ENCODE measurements at regions not wholly inside any gene's neighbourhood (a gene's known extent, or its start where the extent isn't known, plus 50 kb on each side); places are given as distances from the start of the nearest gene placed in this dataset.

DNA sequence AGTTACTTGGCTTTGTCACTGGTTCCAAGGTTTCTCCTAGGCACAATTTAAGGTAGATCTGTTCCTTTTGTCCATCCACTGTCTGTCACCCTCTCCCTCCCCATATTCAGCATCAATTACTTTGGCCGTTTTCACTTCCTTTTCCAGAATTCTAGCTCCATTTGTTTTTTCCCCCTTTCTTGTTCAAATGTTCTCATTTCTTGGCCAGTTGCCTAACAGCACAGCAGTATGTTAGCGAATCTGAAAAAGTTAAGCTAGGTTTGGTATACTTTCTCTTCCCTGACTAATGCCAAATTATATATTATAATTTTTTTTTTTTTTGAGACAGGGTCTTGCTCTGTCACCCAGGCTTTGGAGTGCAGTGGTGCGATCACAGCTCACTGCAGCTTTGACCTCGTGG, 409.1 kb upstream of the TEX13C start:
- Histone ChIP-seq H3K27me3 (ENCODE audit: insufficient read depth, low read depth) (no peaks in the 10 kb centered on the region), H3K4me2 (no peak overlapping the region), H3F3A (ENCODE audit: insufficient read depth, low read depth) (no peaks in the 10 kb centered on the region), H3K9me3 (ENCODE audit: insufficient read depth, low read depth) (no peaks in the 10 kb centered on the region), H3K4me1 (replicated peaks; ENCODE audit: insufficient read depth) (no peaks in the 10 kb centered on the region), H4K20me1 (ENCODE audit: insufficient read depth) (no peaks in the 10 kb centered on the region), H3K4me3 (no peak overlapping the region), H3K79me2 (ENCODE audit: low read depth) (no peaks in the 10 kb centered on the region), H3K27ac (no peak overlapping the region), H2AFZ (no peak overlapping the region), H3K9me2 (ENCODE audit: insufficient read depth) (no peaks in the 10 kb centered on the region), H3K36me3 (ENCODE audit: low read depth) (no peaks in the 10 kb centered on the region)
- CTCF ChIA-PET = no interaction called here
- no peak for DNase-seq
- intact Hi-C loops (cut with micrococcal nuclease; ENCODE audit: unreplicated experiment) = no loop called here
- POLR2A ChIA-PET (ENCODE audit: unreplicated experiment) = no interaction called here
- no TSS peak for BruUV-seq (replicated peaks)
- no peak for TF ChIP-seq EZH2 (IDR thresholded peaks at IDR 0.05; ENCODE audit: low read depth)
- TF ChIP-seq, protein P1, sequence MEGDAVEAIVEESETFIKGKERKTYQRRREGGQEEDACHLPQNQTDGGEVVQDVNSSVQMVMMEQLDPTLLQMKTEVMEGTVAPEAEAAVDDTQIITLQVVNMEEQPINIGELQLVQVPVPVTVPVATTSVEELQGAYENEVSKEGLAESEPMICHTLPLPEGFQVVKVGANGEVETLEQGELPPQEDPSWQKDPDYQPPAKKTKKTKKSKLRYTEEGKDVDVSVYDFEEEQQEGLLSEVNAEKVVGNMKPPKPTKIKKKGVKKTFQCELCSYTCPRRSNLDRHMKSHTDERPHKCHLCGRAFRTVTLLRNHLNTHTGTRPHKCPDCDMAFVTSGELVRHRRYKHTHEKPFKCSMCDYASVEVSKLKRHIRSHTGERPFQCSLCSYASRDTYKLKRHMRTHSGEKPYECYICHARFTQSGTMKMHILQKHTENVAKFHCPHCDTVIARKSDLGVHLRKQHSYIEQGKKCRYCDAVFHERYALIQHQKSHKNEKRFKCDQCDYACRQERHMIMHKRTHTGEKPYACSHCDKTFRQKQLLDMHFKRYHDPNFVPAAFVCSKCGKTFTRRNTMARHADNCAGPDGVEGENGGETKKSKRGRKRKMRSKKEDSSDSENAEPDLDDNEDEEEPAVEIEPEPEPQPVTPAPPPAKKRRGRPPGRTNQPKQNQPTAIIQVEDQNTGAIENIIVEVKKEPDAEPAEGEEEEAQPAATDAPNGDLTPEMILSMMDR (conservative IDR thresholded peaks at IDR 0.05) = no peak

DNA sequence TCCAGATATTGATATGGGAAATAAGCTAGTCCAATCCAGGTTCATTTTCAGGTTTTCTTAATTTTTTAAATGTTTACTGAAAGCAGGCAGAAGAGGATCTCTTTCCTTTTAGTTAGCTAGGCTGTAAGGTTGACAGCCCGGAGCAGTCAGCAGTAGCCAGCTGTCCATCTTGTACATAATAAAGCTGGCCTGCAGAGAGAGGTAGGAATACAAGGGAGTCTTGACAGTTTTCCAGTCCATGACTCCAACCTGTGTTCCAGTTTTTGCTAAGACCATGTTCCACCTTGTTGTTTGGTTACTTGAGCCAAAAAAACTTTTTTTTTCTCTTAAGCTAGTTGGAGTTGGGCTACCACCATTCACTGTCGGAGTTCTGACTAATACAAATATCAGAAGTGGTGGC, 402.7 kb upstream of the TEX13C start:
- no peaks in the 10 kb centered on the region for H4K20me1 ChIP-seq (ENCODE audit: insufficient read depth)
- no peaks in the 10 kb centered on the region for H3K9me2 ChIP-seq (ENCODE audit: insufficient read depth)
- CTCF ChIA-PET = no interaction called here
- H3K4me2 ChIP-seq = no peak overlapping the region
- no peaks in the 10 kb centered on the region for H3K9me3 ChIP-seq (ENCODE audit: insufficient read depth, low read depth)
- no peaks in the 10 kb centered on the region for H3F3A ChIP-seq (ENCODE audit: insufficient read depth, low read depth)
- H2AFZ ChIP-seq = no peak overlapping the region
- no peaks in the 10 kb centered on the region for H3K4me1 ChIP-seq (replicated peaks; ENCODE audit: insufficient read depth)
- no peaks in the 10 kb centered on the region for H3K27me3 ChIP-seq (ENCODE audit: insufficient read depth, low read depth)
- H3K79me2 ChIP-seq (ENCODE audit: low read depth) = no peaks in the 10 kb centered on the region
- POLR2A ChIA-PET (ENCODE audit: unreplicated experiment) = no interaction called here
- TF ChIP-seq, protein P1 (conservative IDR thresholded peaks at IDR 0.05) = no peak
- TF ChIP-seq EZH2 (IDR thresholded peaks at IDR 0.05; ENCODE audit: low read depth) = no peak
- H3K27ac ChIP-seq = no peak overlapping the region
- no TSS peak for BruUV-seq (replicated peaks)
- no peak for DNase-seq
- no peaks in the 10 kb centered on the region for H3K36me3 ChIP-seq (ENCODE audit: low read depth)
- intact Hi-C loops (cut with micrococcal nuclease; ENCODE audit: unreplicated experiment) = no loop called here
- no peak overlapping the region for H3K4me3 ChIP-seq

- Histone ChIP-seq H3K27ac (no peak overlapping the region), H3K4me3 (no peak overlapping the region), H4K20me1 (ENCODE audit: insufficient read depth) (no peaks in the 10 kb centered on the region), H3K4me2 (no peak overlapping the region), H3K79me2 (ENCODE audit: low read depth) (no peaks in the 10 kb centered on the region), H3K4me1 (replicated peaks; ENCODE audit: insufficient read depth) (no peaks in the 10 kb centered on the region), H2AFZ (no peak overlapping the region), H3K9me3 (ENCODE audit: insufficient read depth, low read depth) (no peaks in the 10 kb centered on the region), H3F3A (ENCODE audit: insufficient read depth, low read depth) (no peaks in the 10 kb centered on the region), H3K36me3 (ENCODE audit: low read depth) (no peaks in the 10 kb centered on the region), H3K27me3 (ENCODE audit: insufficient read depth, low read depth) (no peaks in the 10 kb centered on the region), H3K9me2 (ENCODE audit: insufficient read depth) (no peaks in the 10 kb centered on the region)
- CTCF ChIA-PET = no interaction called here
- TF ChIP-seq EZH2 (IDR thresholded peaks at IDR 0.05; ENCODE audit: low read depth) = no peak
- TF ChIP-seq, protein P1 (conservative IDR thresholded peaks at IDR 0.05) = no peak
- DNase-seq = no peak
- POLR2A ChIA-PET (ENCODE audit: unreplicated experiment) = no interaction called here
- no TSS peak for BruUV-seq (replicated peaks)
- intact Hi-C loops (cut with micrococcal nuclease; ENCODE audit: unreplicated experiment) = no loop called here
These were observed 394.0 kb upstream of the TEX13C start for GRCh38 chrX:124925681-124926080.

All from PC-9 (cell line).